ENCODE measurements at regions not wholly inside any gene's neighbourhood (a gene's known extent, or its start where the extent isn't known, plus 50 kb on each side); places are given as distances from the start of the nearest gene placed in this dataset.

DNA sequence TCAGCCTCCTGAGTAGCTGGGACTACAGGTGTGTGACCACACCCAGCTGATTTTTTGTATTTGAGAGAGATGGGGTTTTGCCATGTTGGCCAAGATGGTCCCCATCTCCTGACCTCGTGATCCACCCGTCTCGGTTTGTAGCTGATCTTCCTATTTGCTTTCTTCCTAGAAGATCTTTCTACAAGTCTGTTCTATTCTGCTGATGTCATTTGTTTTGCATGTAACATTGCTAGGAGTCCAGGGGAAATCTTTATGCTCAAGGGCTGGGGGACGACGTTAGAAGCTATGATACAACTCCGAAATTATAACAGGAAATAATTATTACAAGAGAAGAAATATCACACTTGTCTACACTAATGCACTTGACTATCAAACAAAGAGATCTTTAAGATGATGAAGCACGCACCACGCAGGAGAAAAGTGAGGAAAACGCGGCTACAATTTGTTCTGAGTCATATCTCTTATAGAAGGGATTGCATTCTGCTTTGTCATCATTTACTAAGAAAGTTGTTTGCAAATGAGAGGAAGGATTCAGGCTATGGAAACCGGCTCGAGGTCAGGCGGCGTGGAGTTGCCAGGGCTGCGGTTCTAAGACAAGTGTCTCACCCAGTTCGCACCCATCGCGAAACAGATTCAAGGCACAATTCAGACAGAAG, 103.0 kb upstream of the CARD11 start:
- TF ChIP-seq NFIC (IDR thresholded peaks at IDR 0.05) (no peak), TEAD4 (IDR thresholded peaks at IDR 0.05) (no peak), EP300 (IDR thresholded peaks at IDR 0.05; ENCODE audit: borderline replicate concordance) (no peak), ZBTB7A (IDR thresholded peaks at IDR 0.05; ENCODE audit: low read depth) (no peak), RAD21 (IDR thresholded peaks at IDR 0.05; ENCODE audit: low read depth) (no peak), FOXM1 (IDR thresholded peaks at IDR 0.05; ENCODE audit: borderline replicate concordance, low read depth) (no peak), EGR1 (IDR thresholded peaks at IDR 0.05) (no peak), CREB1 (IDR thresholded peaks at IDR 0.05; ENCODE audit: low read depth) (no peak), TAF1 (IDR thresholded peaks at IDR 0.05; ENCODE audit: low read depth) (no peak), TCF12 (IDR thresholded peaks at IDR 0.05; ENCODE audit: low read depth) (no peak), YY1 (IDR thresholded peaks at IDR 0.05; ENCODE audit: low read depth) (no peak), REST (IDR thresholded peaks at IDR 0.05; ENCODE audit: low read depth) (no peak), CEBPB (IDR thresholded peaks at IDR 0.05) (no peak)
- TF ChIP-seq, protein P1, sequence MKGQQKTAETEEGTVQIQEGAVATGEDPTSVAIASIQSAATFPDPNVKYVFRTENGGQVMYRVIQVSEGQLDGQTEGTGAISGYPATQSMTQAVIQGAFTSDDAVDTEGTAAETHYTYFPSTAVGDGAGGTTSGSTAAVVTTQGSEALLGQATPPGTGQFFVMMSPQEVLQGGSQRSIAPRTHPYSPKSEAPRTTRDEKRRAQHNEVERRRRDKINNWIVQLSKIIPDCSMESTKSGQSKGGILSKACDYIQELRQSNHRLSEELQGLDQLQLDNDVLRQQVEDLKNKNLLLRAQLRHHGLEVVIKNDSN (IDR thresholded peaks at IDR 0.05): no peak
- TF ChIP-seq, protein P2, sequence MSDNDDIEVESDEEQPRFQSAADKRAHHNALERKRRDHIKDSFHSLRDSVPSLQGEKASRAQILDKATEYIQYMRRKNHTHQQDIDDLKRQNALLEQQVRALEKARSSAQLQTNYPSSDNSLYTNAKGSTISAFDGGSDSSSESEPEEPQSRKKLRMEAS (IDR thresholded peaks at IDR 0.05): no peak

DNA sequence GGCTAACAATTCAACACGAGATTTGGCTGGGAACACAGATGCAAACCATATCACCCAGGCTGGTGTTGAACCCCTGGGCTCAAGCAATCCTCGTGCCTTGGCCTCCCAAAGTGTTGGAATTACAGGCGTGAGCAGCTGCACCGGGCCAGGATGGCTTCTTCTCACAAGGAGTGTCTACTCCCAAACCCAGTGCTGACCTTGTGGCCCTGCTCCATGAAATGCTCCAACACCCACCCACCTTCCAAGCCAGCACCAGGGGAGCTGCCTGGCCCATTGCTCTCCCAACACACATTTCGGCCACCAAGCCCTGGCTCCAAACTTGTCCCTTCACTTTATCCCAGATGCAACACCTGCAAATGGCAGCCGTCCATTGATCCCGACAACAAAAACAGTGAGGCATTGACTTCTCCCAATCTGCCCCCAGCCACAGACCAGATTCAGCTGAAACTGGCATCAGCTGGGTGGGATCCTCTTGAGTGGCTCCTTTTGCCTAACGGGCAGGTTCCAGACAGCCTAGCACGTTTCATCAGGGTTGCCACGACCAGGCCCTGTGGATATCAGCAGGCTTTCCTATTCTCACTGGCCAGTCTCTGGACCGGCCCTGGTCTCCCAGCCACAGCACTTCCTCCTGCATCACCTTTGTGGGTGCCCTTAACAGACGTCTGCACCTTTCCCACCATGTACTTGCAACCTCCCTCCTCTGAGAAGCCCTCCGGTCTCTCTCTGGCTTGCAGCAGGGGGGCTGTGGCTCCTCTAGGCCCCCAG, 105.7 kb upstream of the CARD11 start:
- no peak for TF ChIP-seq EP300 (IDR thresholded peaks at IDR 0.05; ENCODE audit: borderline replicate concordance)
- TF ChIP-seq CEBPB (IDR thresholded peaks at IDR 0.05): no peak
- no peak for TF ChIP-seq TEAD4 (IDR thresholded peaks at IDR 0.05)
- TF ChIP-seq YY1 (IDR thresholded peaks at IDR 0.05; ENCODE audit: low read depth): no peak

GRCh38 chr7:3150027-3150426, 106.4 kb upstream of the CARD11 start:
- TF ChIP-seq ZBTB7A (IDR thresholded peaks at IDR 0.05; ENCODE audit: low read depth): no peak
- TF ChIP-seq, protein P1 (IDR thresholded peaks at IDR 0.05): no peak
- TF ChIP-seq, protein P2 (IDR thresholded peaks at IDR 0.05): no peak
- no peak for TF ChIP-seq CEBPB (IDR thresholded peaks at IDR 0.05)
- TF ChIP-seq TEAD4 (IDR thresholded peaks at IDR 0.05): no peak
- TF ChIP-seq TAF1 (IDR thresholded peaks at IDR 0.05; ENCODE audit: low read depth): no peak
- no peak for TF ChIP-seq REST (IDR thresholded peaks at IDR 0.05; ENCODE audit: low read depth)
- TF ChIP-seq NFIC (IDR thresholded peaks at IDR 0.05): no peak
- TF ChIP-seq TCF12 (IDR thresholded peaks at IDR 0.05; ENCODE audit: low read depth): no peak
- no peak for TF ChIP-seq EP300 (IDR thresholded peaks at IDR 0.05; ENCODE audit: borderline replicate concordance)
- TF ChIP-seq RAD21 (IDR thresholded peaks at IDR 0.05; ENCODE audit: low read depth): no peak
- no peak for TF ChIP-seq FOXM1 (IDR thresholded peaks at IDR 0.05; ENCODE audit: borderline replicate concordance, low read depth)

DNA sequence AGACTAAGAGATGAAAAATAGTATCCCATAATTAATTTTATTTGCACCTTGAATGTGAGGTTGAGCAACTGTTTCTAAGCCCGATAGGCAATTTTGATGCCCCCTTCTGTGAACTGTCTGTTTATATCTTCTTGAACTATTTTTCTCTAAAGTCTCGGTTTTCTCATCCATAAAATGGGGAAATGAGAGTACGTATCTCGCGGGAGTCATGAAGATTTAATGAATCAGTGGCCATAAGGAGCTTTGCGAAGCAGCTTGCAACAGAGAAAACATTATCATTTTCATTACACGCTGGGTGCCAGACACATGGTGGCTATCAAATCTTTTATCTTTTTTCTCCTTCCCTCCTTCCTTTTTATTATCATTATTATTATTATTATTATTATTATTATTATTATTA, 108.1 kb upstream of the CARD11 start:
- TF ChIP-seq CEBPB (IDR thresholded peaks at IDR 0.05): no peak
- TF ChIP-seq RAD21 (IDR thresholded peaks at IDR 0.05; ENCODE audit: low read depth): no peak
- TF ChIP-seq EP300 (IDR thresholded peaks at IDR 0.05; ENCODE audit: borderline replicate concordance): no peak
- TF ChIP-seq, protein P2 (IDR thresholded peaks at IDR 0.05): no peak
- TF ChIP-seq, protein P1 (IDR thresholded peaks at IDR 0.05): no peak
- TF ChIP-seq TEAD4 (IDR thresholded peaks at IDR 0.05): no peak
- TF ChIP-seq EGR1 (IDR thresholded peaks at IDR 0.05): no peak
- TF ChIP-seq TAF1 (IDR thresholded peaks at IDR 0.05; ENCODE audit: low read depth): no peak
- no peak for TF ChIP-seq YY1 (IDR thresholded peaks at IDR 0.05; ENCODE audit: low read depth)
- no peak for TF ChIP-seq FOXM1 (IDR thresholded peaks at IDR 0.05; ENCODE audit: borderline replicate concordance, low read depth)
- TF ChIP-seq NFIC (IDR thresholded peaks at IDR 0.05): no peak
- no peak for TF ChIP-seq TCF12 (IDR thresholded peaks at IDR 0.05; ENCODE audit: low read depth)
- no peak for TF ChIP-seq REST (IDR thresholded peaks at IDR 0.05; ENCODE audit: low read depth)
- no peak for TF ChIP-seq CREB1 (IDR thresholded peaks at IDR 0.05; ENCODE audit: low read depth)
- no peak for TF ChIP-seq ZBTB7A (IDR thresholded peaks at IDR 0.05; ENCODE audit: low read depth)
